ENCODE measurements at regions not wholly inside any gene's neighbourhood (a gene's known extent, or its start where the extent isn't known, plus 50 kb on each side); places are given as distances from the start of the nearest gene placed in this dataset.

GRCh38 chr18:76767954-76768353, 54.4 kb upstream of the ZNF236 start (continued):
- TF ChIP-seq IRF3 (IDR thresholded peaks at IDR 0.05; ENCODE audit: low read depth, low read length) = no peak

- TF ChIP-seq, protein P1, sequence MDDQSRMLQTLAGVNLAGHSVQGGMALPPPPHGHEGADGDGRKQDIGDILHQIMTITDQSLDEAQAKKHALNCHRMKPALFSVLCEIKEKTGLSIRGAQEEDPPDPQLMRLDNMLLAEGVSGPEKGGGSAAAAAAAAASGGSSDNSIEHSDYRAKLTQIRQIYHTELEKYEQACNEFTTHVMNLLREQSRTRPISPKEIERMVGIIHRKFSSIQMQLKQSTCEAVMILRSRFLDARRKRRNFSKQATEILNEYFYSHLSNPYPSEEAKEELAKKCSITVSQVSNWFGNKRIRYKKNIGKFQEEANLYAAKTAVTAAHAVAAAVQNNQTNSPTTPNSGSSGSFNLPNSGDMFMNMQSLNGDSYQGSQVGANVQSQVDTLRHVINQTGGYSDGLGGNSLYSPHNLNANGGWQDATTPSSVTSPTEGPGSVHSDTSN (IDR thresholded peaks at IDR 0.05) = no peak
- Histone ChIP-seq H3K9ac (no peak overlapping the region), H3K9me2 (no peaks in the 10 kb centered on the region), H3K9me3 (no peaks in the 10 kb centered on the region), H3K4me3 (ENCODE audit: low read depth in 2 of 2, low read length in 1 of 2) (no peak overlapping the region), H3K4me2 (no peak overlapping the region), H3K27me3 (ENCODE audit: insufficient read depth) (no peaks in the 10 kb centered on the region), H3K79me2 (ENCODE audit: insufficient read depth) (no peaks in the 10 kb centered on the region), H3F3A (replicated peaks; ENCODE audit: insufficient read depth) (no peaks in the 10 kb centered on the region), H4K20me1 (ENCODE audit: insufficient read depth) (no peaks in the 10 kb centered on the region), H2AFZ (ENCODE audit: low read depth) (no peak overlapping the region), H3K4me1 (ENCODE audit: control insufficient read depth in 1 of 2, insufficient read depth in 2 of 2, low read depth in 1 of 2, low read length in 1 of 2) (no peaks in the 10 kb centered on the region), H3K27ac (ENCODE audit: low read depth in 2 of 2, low read length in 1 of 2) (no peak overlapping the region), H3K36me3 (replicated peaks in 1 of 2; ENCODE audit: control insufficient read depth in 1 of 2, insufficient read depth in 2 of 2, low read length in 1 of 2) (no peaks in the 10 kb centered on the region)
- ChIA-PET POLR2A (no interaction called here), CTCF (no interaction called here)
- no peak for DNase-seq
- WGBS (ENCODE audit: low lambda C conversion rate) = 20% methylated on average over 7 of the region's 7 CpGs
Measured at GRCh38 chr18:76766429-76766828, 55.9 kb upstream of the ZNF236 start.

- Histone ChIP-seq H2AFZ (ENCODE audit: low read depth) (no peak overlapping the region), H3K27ac (ENCODE audit: low read depth in 2 of 2, low read length in 1 of 2) (no peak overlapping the region), H3K9ac (no peak overlapping the region), H3K27me3 (ENCODE audit: insufficient read depth) (no peaks in the 10 kb centered on the region), H3F3A (replicated peaks; ENCODE audit: insufficient read depth) (no peaks in the 10 kb centered on the region), H3K4me3 (ENCODE audit: low read depth in 2 of 2, low read length in 1 of 2) (no peak overlapping the region), H3K4me2 (no peak overlapping the region), H3K79me2 (ENCODE audit: insufficient read depth) (no peaks in the 10 kb centered on the region), H3K9me2 (no peaks in the 10 kb centered on the region), H3K9me3 (no peaks in the 10 kb centered on the region), H3K4me1 (ENCODE audit: control insufficient read depth in 1 of 2, insufficient read depth in 2 of 2, low read depth in 1 of 2, low read length in 1 of 2) (no peaks in the 10 kb centered on the region), H3K36me3 (replicated peaks in 1 of 2; ENCODE audit: control insufficient read depth in 1 of 2, insufficient read depth in 2 of 2, low read length in 1 of 2) (no peaks in the 10 kb centered on the region), H4K20me1 (ENCODE audit: insufficient read depth) (no peaks in the 10 kb centered on the region)
- DNase-seq = no peak
- WGBS (ENCODE audit: low lambda C conversion rate) = 55% methylated on average over 5 of the region's 5 CpGs
- CTCF ChIA-PET = no interaction called here
- POLR2A ChIA-PET = no interaction called here
- no peak for TF ChIP-seq SIN3A (IDR thresholded peaks at IDR 0.05; ENCODE audit: borderline replicate concordance, low read depth, low read length)
- no peak for TF ChIP-seq NRF1 (IDR thresholded peaks at IDR 0.05; ENCODE audit: low read depth, low read length)
- TF ChIP-seq, protein P2, sequence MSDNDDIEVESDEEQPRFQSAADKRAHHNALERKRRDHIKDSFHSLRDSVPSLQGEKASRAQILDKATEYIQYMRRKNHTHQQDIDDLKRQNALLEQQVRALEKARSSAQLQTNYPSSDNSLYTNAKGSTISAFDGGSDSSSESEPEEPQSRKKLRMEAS (IDR thresholded peaks at IDR 0.05; ENCODE audit: low read depth) = no peak
- TF ChIP-seq, protein P1 (IDR thresholded peaks at IDR 0.05) = no peak
- no peak for TF ChIP-seq MEF2A (IDR thresholded peaks at IDR 0.05; ENCODE audit: borderline replicate concordance, low read depth)
- no peak for TF ChIP-seq YY1 (IDR thresholded peaks at IDR 0.05; ENCODE audit: low read depth)
- TF ChIP-seq, protein P3, sequence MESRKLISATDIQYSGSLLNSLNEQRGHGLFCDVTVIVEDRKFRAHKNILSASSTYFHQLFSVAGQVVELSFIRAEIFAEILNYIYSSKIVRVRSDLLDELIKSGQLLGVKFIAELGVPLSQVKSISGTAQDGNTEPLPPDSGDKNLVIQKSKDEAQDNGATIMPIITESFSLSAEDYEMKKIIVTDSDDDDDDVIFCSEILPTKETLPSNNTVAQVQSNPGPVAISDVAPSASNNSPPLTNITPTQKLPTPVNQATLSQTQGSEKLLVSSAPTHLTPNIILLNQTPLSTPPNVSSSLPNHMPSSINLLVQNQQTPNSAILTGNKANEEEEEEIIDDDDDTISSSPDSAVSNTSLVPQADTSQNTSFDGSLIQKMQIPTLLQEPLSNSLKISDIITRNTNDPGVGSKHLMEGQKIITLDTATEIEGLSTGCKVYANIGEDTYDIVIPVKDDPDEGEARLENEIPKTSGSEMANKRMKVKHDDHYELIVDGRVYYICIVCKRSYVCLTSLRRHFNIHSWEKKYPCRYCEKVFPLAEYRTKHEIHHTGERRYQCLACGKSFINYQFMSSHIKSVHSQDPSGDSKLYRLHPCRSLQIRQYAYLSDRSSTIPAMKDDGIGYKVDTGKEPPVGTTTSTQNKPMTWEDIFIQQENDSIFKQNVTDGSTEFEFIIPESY (IDR thresholded peaks at IDR 0.05; ENCODE audit: borderline replicate concordance, low read depth) = no peak
- TF ChIP-seq RCOR1 (IDR thresholded peaks at IDR 0.05; ENCODE audit: low read length) = no peak
- no peak for TF ChIP-seq GATA2 (CRISPR knock-in tag; IDR thresholded peaks at IDR 0.05)
- TF ChIP-seq IRF3 (IDR thresholded peaks at IDR 0.05; ENCODE audit: low read depth, low read length) = no peak
- no peak for TF ChIP-seq EP300 (IDR thresholded peaks at IDR 0.05; ENCODE audit: borderline replicate concordance in 1 of 2, low read depth in 1 of 2, low read length in 1 of 2)
- no peak for TF ChIP-seq RXRA (IDR thresholded peaks at IDR 0.05; ENCODE audit: borderline replicate concordance, low read depth)
- TF ChIP-seq TAF1 (IDR thresholded peaks at IDR 0.05; ENCODE audit: borderline replicate concordance, low read depth, low read length) = no peak
- TF ChIP-seq JUND (IDR thresholded peaks at IDR 0.05) = no peak
- no peak for TF ChIP-seq RAD21 (IDR thresholded peaks at IDR 0.05; ENCODE audit: low read length)
- no peak for TF ChIP-seq MXI1 (IDR thresholded peaks at IDR 0.05; ENCODE audit: low read depth, low read length)
- TF ChIP-seq, protein P4, sequence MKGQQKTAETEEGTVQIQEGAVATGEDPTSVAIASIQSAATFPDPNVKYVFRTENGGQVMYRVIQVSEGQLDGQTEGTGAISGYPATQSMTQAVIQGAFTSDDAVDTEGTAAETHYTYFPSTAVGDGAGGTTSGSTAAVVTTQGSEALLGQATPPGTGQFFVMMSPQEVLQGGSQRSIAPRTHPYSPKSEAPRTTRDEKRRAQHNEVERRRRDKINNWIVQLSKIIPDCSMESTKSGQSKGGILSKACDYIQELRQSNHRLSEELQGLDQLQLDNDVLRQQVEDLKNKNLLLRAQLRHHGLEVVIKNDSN (IDR thresholded peaks at IDR 0.05; ENCODE audit: borderline replicate concordance, low read depth) = no peak
- no peak for TF ChIP-seq TCF12 (IDR thresholded peaks at IDR 0.05)
- TF ChIP-seq CHD2 (IDR thresholded peaks at IDR 0.05; ENCODE audit: low read length, partially characterized antibody) = no peak
- no peak for TF ChIP-seq SMC3 (IDR thresholded peaks at IDR 0.05; ENCODE audit: low read depth, low read length)
Measured at GRCh38 chr18:76765649-76766048, 56.7 kb upstream of the ZNF236 start.

All from SK-N-SH (cell line).